Myocyte (in vitro differentiated cells): ENCODE measurements at regions not wholly inside any gene's neighbourhood (a gene's known extent, or its start where the extent isn't known, plus 50 kb on each side); places are given as distances from the start of the nearest gene placed in this dataset.
"Not testable (repeated sequence)": the region's sequence is repeated elsewhere in the genome, so short reads cannot be mapped to it uniquely, and the experiment has no call there.

Source experiments
- DNase-seq: peaks from one replicate; pipeline ENCODE4 v3.0.0-alpha.2; 2012; ENCODE audit warnings: low read depth

- DNase-seq = no peak
These were observed 1078.1 kb downstream of the SORCS1 start for GRCh38 chr10:106086391-106086790.

DNA sequence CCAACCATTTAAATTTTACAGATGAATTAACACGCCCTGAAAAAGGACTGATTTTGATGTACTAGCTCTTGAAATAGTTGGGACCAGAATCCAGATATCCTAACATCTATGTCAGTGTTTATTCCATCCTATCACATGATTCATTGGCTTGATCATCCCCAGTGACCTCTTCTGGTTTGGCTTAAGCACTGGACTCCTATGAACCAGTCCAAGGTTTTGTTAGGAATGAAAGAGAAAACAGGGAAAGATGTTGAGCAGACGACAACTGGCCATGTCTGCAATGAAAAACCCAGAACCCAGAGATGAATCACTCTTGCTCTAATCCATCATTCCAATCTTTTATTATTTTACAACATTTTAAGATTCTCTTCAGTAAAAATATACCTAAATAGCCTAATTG, 1080.9 kb downstream of the SORCS1 start:
- DNase-seq = no peak

DNA sequence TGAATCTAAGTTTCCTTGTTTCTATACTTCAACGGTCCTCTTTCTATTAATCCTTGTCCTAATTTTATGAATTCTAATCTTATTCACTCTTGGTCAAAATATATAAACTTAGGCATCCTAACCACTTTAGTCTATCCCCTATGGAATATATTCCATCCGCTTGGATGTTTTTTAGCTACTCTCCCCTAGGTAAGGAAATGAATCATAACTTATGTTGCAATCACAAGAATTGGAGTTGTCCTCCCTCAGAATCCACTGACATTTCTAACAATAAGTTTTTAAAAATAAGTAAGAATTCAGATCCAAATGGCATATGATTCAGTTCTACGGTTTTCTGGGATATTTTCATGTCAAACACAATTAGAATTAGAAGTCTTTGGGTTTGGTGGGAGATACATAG, 1081.6 kb downstream of the SORCS1 start:
- DNase-seq = no peak

DNA sequence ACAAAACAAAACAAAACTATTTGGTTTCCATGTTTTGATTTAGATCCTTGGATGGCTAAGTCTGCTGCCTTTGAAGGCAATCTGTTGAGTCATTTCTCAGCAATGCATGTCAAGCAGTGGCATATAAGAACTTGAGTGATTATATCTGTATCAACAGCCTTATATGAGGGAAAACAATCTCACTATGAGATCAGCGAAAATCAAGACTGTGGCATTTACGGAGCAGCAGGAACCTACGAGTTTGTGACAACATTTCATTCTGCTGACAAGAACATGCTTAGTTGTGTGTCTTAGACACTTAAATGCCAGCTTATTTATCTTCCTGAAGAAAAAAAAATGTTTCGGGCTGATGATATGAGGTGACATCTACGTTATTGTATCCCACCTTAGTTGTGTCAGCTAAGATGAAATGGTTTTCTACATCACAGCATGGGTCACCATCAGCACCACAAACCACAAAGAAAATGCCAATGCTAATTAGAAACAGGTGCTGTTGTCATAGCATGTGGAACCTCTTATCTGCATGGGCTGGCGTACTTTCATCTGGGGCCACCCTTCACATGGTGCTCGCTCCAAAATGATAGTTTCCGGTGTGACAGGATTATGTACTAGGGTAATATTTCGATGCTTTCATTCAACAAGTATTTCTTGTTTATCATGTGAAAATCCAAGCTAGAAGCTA, 1085.5 kb downstream of the SORCS1 start:
- DNase-seq = no peak

- no peak for DNase-seq
These were observed 1088.0 kb downstream of the SORCS1 start for GRCh38 chr10:106076496-106076895.

- DNase-seq = no peak
These were observed 1111.4 kb downstream of the SORCS1 start for GRCh38 chr10:106053061-106053460.

DNA sequence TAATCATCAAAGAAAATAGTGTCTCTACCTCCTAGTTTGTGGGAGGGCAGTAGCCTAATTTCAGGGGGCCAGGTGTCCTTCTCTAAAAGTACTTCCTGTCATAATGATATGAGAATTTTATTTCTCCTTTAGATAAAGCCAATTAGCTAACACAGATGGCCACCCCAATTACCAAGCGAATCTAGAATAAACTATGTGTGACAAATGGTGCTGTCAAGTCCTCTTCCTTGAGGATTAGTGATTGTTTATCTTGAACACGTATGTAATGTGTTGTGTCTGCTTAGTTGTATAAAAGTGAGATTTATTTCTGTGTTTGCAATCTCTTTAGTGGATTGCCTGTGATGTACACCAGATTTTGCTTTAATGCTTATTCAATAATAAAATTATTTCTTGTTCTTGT, 1120.0 kb downstream of the SORCS1 start:
- DNase-seq = no peak

DNA sequence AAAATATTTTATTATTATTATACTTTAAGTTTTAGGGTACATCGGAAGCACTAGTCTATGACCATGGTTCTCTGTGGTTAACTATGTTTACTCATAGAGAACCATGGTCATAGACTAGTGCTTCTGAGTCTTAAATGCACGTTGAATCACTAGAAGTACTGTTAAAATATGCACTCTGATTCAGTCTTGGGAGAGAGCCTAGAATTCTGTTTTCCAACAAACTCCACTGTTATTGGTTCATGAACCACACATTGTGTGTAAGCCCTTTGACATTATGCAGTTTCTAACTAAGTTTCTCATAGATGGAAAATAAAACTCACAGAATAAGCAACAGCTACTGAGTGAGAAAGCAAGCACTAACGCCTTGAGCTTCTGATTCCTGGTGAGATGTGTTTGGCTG, 1120.6 kb downstream of the SORCS1 start:
- no peak for DNase-seq

DNA sequence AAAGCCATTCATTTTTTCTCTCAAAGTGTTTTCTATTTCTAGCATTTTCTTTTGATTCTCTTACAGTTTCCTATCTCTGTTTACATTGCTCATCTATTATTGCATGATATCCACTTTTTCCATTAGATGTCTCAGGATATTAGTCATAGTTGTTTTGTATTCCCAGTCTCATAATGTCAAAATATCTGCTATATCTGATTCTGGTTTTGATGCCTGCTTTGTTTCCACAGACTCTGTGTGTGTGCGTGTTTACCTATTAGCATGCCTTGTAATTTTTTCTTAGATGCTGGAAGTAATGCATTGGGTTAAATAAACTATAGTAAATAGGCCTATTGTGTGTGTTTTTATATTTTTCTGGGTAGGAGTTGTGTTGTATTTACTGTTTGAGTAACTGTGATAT, 1126.3 kb downstream of the SORCS1 start:
- no peak for DNase-seq

- no peak for DNase-seq
These were observed 1131.4 kb downstream of the SORCS1 start for GRCh38 chr10:106033065-106033464.

DNA sequence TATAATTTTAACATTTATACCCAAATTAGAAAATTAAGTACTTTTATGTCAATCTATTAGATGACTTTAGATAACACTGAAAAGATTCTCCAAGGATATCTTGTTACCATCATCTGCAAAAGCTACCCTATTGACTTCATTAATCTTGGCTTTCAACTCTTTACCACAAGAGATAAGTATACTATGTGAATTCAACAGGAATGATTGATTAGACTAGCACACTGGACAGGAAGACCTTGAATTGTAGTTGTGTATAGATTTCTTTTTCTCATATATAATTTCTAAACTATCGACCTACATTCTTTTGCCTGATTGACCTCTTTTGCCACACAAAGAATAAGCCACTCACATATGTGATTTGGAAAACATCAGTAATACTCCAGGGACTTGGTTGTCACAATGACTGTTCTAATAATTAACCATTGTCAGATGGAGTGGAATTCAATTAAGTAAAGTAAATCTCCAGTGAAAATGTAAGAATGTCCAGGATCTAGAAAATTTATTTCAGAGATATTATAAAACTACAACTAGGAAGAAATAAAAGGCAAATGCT, 1132.0 kb downstream of the SORCS1 start:
- DNase-seq = no peak

DNA sequence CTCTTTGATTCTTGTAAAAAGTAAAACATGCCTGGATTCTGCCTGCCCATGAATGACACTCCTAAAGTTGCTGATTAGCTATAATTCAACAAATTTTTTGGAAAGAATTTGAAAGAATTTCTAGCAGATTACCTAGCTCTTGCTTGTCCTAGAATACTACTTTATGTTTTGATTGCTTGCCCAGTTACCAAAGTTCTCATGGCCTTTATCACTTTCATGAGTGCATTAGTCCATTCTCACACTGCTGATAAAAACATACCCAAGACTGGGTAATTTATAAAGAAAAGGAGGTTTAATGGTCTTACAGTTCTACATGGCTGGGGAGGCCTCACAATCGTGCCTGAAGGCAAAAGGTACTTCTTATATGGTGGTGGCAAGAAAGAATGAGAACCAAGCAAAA, 1137.3 kb downstream of the SORCS1 start:
- DNase-seq = no peak

DNA sequence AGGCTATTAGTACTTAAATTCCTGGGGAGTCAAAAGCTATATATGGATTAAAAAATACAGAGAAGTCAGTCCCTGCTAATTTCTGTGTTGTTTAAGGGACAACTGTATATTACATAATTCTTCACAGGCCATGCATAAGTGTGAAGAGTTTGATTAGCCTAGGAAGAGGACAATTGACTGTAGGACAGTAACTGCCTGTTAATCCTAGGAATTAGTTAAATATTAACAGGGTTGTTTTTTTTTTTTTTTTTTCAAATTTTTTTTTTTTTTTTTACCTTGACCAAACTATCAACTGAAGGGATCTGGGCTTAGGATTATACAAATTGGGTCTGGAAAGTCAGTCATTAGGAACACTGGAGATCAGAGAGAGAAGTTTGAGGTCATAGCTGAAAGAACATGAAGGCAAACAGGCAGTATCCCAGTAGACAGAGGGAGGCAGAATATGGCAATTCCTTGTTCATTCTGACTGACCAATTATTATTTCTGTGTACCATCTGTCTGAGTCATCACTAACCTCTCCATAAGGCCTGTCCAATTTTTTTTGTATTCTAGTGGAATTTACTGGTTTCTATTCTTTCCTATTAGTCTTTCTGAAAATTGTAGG, 1139.2 kb downstream of the SORCS1 start:
- DNase-seq = no peak

DNA sequence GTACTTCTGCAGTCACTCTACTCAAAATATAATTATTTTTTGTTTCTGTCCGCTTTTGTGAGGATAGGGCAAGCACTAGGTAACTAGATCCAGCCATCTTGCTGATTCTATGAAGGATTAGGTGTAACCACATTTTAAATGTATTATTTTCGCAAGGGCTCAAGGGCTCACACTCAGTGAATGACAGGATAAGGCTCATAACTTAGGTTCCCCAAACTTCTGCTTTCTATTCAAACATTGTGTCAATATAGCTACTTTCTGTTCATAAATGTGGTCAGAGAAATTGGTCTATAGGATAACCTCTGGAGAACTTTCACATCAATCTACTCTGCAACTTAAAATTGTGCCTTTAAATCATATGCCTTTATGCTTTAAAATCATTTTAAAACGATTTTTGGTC, 1141.2 kb downstream of the SORCS1 start:
- DNase-seq = no peak

- DNase-seq = not testable (repeated sequence)
These were observed 1144.9 kb downstream of the SORCS1 start for GRCh38 chr10:106019559-106019958.

DNA sequence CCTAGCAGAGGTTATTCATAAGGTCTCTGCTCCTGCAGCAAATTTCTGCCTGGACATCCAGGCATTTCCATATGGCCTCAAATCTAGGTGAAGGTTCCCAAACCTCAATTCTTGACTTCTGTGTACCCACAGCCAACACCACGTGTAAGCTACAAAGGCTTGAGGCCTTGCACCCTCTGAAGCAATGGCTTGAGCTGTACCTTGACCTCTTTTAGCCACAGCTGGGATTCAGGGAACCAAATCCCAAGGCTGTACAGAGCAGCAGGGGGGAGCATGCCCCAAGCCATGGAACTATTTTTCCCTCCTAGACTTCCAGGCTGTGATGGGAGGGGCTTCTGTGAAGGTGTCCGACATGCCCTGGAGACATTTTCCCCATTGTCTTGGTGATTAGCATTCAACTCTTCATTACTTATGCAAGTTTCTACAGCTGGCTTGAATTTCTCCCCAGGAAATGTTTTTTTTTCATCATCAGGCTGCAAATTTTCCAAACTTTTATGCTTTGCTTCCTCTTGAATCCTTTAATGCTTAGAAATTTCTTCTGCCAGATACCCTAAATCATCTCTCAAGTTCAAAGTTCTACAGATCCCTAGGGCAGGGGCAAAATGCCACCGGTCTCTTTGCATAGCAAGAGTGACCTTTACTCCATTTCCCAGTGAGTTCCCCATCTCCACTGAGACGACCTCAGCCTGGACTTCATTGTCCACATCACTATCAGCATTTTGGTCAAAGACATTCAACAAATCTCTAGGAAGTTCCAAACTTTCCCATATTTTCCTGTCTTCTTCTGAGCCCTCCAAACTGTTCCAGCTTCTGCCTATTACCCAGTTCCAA, 1148.9 kb downstream of the SORCS1 start:
- DNase-seq = not testable (repeated sequence)

DNA sequence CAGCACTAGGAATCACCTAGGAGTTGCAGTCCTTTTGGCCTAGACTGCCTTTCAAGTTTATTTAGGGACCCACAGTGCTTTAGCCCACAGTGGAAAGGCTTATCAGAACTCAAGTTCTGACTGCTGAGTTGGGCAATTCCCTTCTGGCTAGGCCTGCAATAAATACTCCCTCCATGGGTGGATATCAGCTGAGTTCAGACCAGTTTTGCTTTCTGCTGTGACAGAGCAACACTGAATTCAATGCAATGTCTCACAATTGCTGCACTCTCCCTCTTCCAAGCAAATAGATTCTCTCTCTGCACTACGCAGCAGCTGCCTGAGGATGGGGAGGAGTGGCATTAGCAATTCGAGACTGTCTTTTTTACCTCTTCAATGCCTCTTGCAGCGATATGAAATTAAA, 1153.3 kb downstream of the SORCS1 start:
- DNase-seq = no peak

- DNase-seq = no peak
These were observed 1163.8 kb downstream of the SORCS1 start for GRCh38 chr10:106000721-106001120.

DNA sequence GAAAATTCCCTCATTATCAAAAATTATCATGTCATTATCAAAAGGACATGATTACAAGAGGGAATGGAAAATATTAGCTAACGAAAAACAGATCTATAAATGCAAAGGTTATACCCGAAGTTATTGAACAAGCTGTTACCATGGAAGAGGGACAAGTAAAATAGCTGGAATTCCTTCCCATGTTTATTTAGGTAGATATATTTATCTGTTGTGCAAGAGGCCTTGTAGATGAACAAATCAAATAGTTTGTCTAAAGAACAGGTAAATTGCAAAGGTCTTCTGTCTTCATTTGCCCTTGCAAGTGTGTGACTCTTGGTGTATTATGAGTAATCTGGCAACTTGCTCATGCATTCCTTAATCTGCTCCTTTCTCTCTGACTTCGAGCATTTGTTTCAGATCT, 1170.9 kb downstream of the SORCS1 start:
- no peak for DNase-seq

GRCh38 chr10:105992928-105993327, 1171.6 kb downstream of the SORCS1 start:
- no peak for DNase-seq

- no peak for DNase-seq
These were observed 1174.0 kb downstream of the SORCS1 start for GRCh38 chr10:105990529-105990928.

DNA sequence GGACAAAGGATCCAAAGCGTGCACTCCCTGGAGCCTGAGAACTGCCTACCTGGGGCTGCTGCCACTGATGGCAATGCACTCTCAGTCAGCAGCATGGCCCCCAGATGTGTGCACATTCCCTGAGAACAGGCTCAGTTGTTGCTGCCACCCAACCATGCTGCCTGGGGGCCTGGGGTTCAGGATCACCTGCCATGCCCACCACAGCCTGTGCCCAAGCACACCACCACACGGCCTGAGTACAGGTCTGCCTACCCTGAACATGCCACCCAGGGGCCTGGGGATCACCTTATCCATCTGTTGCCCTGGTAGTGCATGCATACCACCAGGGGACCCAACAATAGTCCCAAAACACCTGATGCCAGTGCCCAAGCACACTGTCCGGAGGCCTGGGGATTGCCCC, 1174.5 kb downstream of the SORCS1 start:
- DNase-seq = no peak
